Liver (tissue), 8 donors: ENCODE measurements at regions not wholly inside any gene's neighbourhood (a gene's known extent, or its start where the extent isn't known, plus 50 kb on each side); places are given as distances from the start of the nearest gene placed in this dataset.

Experiments
- DNase-seq: peaks from one replicate; pipeline ENCODE4 v3.0.0-alpha.2; 2017; ENCODE audit warnings: low spot score
- H3K27ac ChIP-seq, 2 donors: one replicate each; pipeline ENCODE4 v1.7.0; 2013; ENCODE audit warnings: inconsistent platforms in 2 of 2, low read length in 2 of 2, control low read depth in 1 of 2, low read depth in 1 of 2, mild to moderate bottlenecking in 1 of 2
- H3K27me3 ChIP-seq, 4 donors: one replicate each; pipeline versions ENCODE4 v1.6.1 to v1.7.0; 2013; ENCODE audit warnings: low read length in 3 of 4, inconsistent platforms in 1 of 4, mild to moderate bottlenecking in 1 of 4, moderate library complexity in 1 of 4; ENCODE audit not compliant: control insufficient read depth in 4 of 4, insufficient read depth in 4 of 4
- H3K36me3 ChIP-seq, 4 donors: one replicate each; pipeline versions ENCODE4 v1.6.1 to v1.7.0; 2013; ENCODE audit warnings: low read length in 3 of 4, mild to moderate bottlenecking in 3 of 4, low read depth in 1 of 4, moderate library complexity in 1 of 4; ENCODE audit not compliant: control insufficient read depth in 4 of 4, insufficient read depth in 3 of 4
- H3K4me1 ChIP-seq, 4 donors: one replicate each; pipeline versions ENCODE4 v1.6.1 to v1.7.0; 2013; ENCODE audit warnings: low read length in 3 of 4, mild to moderate bottlenecking in 3 of 4, moderate library complexity in 1 of 4; ENCODE audit not compliant: control insufficient read depth in 4 of 4, insufficient read depth in 4 of 4
- H3K4me3 ChIP-seq, 3 donors: one replicate each; pipeline versions ENCODE4 v1.6.1 to v1.7.0; 2013; ENCODE audit warnings: low read length in 3 of 3, control low read depth in 1 of 3, low read depth in 1 of 3, mild to moderate bottlenecking in 1 of 3
- H3K9ac ChIP-seq, 2 donors: one replicate each; pipeline ENCODE4 v1.7.0; 2013; ENCODE audit warnings: low read length in 2 of 2, mild to moderate bottlenecking in 2 of 2, moderate library complexity in 2 of 2, control low read depth in 1 of 2, low read depth in 1 of 2
- H3K9me3 ChIP-seq, 4 donors: one replicate each; pipeline versions ENCODE4 v1.6.1 to v1.7.0; 2013; ENCODE audit warnings: low read length in 3 of 4; ENCODE audit not compliant: control insufficient read depth in 4 of 4
- ATF3 ChIP-seq: IDR thresholded peaks from 2 replicates; pipeline ENCODE4 v1.6.1; 2016; ENCODE audit warnings: antibody characterized with exemption
- CTCF ChIP-seq: fragments of 150-350 bp; IDR thresholded peaks from 2 replicates; pipeline ENCODE4 v1.5.1; 2017; ENCODE audit warnings: improper control_type of control experiment, low read depth, low read length; ENCODE audit not compliant: missing input control
- EGR1 ChIP-seq, 2 donors: IDR thresholded peaks; 2 replicates each; pipeline ENCODE4 v1.6.1; 2016 to 2018; ENCODE audit warnings: antibody characterized with exemption in 2 of 2, low read depth in 2 of 2
- FOXA1 ChIP-seq: IDR thresholded peaks from 2 replicates; pipeline ENCODE4 v1.6.1; 2016; ENCODE audit warnings: antibody characterized with exemption
- FOXA2 ChIP-seq: IDR thresholded peaks from 2 replicates; pipeline ENCODE4 v1.6.1; 2016; ENCODE audit warnings: antibody characterized with exemption
- GABPA ChIP-seq, 2 donors: IDR thresholded peaks in 1 of 2; conservative IDR thresholded peaks in 1 of 2; 2 replicates each; pipeline ENCODE4 v1.6.1; 2016; ENCODE audit warnings: antibody characterized with exemption in 2 of 2, mild to moderate bottlenecking in 1 of 2, moderate library complexity in 1 of 2
- HNF4A ChIP-seq, 2 donors: conservative IDR thresholded peaks; 2 replicates each; pipeline ENCODE4 v1.6.1; 2016; ENCODE audit warnings: antibody characterized with exemption in 2 of 2, mild to moderate bottlenecking in 2 of 2
- HNF4G ChIP-seq: IDR thresholded peaks from 2 replicates; pipeline ENCODE4 v1.6.1; 2016; ENCODE audit warnings: antibody characterized with exemption
- JUND ChIP-seq, 2 donors: IDR thresholded peaks; 2 replicates each; pipeline ENCODE4 v1.6.1; 2016; ENCODE audit warnings: antibody characterized with exemption in 2 of 2
- MAX ChIP-seq: IDR thresholded peaks from 2 replicates; pipeline ENCODE4 v1.6.1; 2016; ENCODE audit warnings: antibody characterized with exemption
- NR2F2 ChIP-seq: IDR thresholded peaks from 2 replicates; pipeline ENCODE4 v1.6.1; 2016; ENCODE audit warnings: antibody characterized with exemption
- RAD21 ChIP-seq, 2 donors: IDR thresholded peaks; 2 replicates each; pipeline ENCODE4 v1.6.1; 2016; ENCODE audit warnings: antibody characterized with exemption in 2 of 2, mild to moderate bottlenecking in 2 of 2
- REST ChIP-seq: IDR thresholded peaks from 2 replicates; pipeline ENCODE4 v1.6.1; 2016; ENCODE audit warnings: antibody characterized with exemption, mild to moderate bottlenecking
- RXRA ChIP-seq, 2 donors: IDR thresholded peaks; 2 replicates each; pipeline ENCODE4 v1.6.1; 2017 to 2018; ENCODE audit warnings: antibody characterized with exemption in 2 of 2, mild to moderate bottlenecking in 1 of 2
- SP1 ChIP-seq: IDR thresholded peaks from 2 replicates; pipeline ENCODE4 v1.6.1; 2018; ENCODE audit warnings: antibody characterized with exemption, mild to moderate bottlenecking
- TAF1 ChIP-seq: conservative IDR thresholded peaks from 2 replicates; pipeline ENCODE4 v1.6.1; 2016; ENCODE audit warnings: antibody characterized with exemption, mild to moderate bottlenecking
- YY1 ChIP-seq: IDR thresholded peaks from 2 replicates; pipeline ENCODE4 v1.6.1; 2016; ENCODE audit warnings: antibody characterized with exemption, mild to moderate bottlenecking
- ZBTB33 ChIP-seq: IDR thresholded peaks from 2 replicates; pipeline ENCODE4 v1.6.1; 2016; ENCODE audit warnings: antibody characterized with exemption
- WGBS: extraction: QIAGEN DNeasy Blood & Tissue Kit; methylation state at CpG from one replicate; pipeline ENCODE4 v1.1.7; 2013; 5-methylcytosine and 5-hydroxymethylcytosine counted together
- donor health status: healthy.
- donor health status: healthy.
- donor health status: healthy.
- donor health status: healthy.
- donor health status: healthy.

GRCh38 chr10:30187010-30187409, 127.6 kb upstream of the JCAD start (continued):
- no peak for TF ChIP-seq HNF4A (conservative IDR thresholded peaks at IDR 0.05)
- no peak for TF ChIP-seq HNF4G
- no peak for TF ChIP-seq RAD21 (IDR thresholded peaks at IDR 0.05)
- TF ChIP-seq YY1: no peak
- no peak for TF ChIP-seq GABPA (IDR thresholded peaks at IDR 0.05 in 1 of 2, conservative IDR thresholded peaks at IDR 0.05 in 1 of 2)
- TF ChIP-seq ZBTB33: no peak

- Histone ChIP-seq H3K9ac (peak overlapping the region; percentile 20 to 24), H3K36me3 (no peaks in the 10 kb centered on the region), H3K27ac (peak overlapping the region; percentile 54 to 72), H3K9me3 (no peaks in the 10 kb centered on the region), H3K27me3 (no peaks in the 10 kb centered on the region), H3K4me1 (peaks cover 3 to 26% (median 22%) of the 10 kb centered on the region in 4 donors), H3K4me3 (peak overlapping the region; percentile 23 to 37 (median 35))
- TF ChIP-seq TAF1 (peak; percentile 68), RXRA (IDR thresholded peaks at IDR 0.05) (peak; percentile 39 to 70), ZBTB33 (peak; percentile 49), HNF4A (conservative IDR thresholded peaks at IDR 0.05) (peak; percentile 98 to 99), JUND (IDR thresholded peaks at IDR 0.05) (peak in 1 of 2 donors; percentile 37), CTCF (no peak), MAX (peak; percentile 74), RAD21 (IDR thresholded peaks at IDR 0.05) (peak; percentile 51 to 62), ATF3 (no peak), FOXA1 (no peak), REST (peak; percentile 59), YY1 (peak; percentile 75), NR2F2 (no peak), HNF4G (peak; percentile 91), FOXA2 (no peak), SP1 (peak; percentile 93), GABPA (IDR thresholded peaks at IDR 0.05 in 1 of 2, conservative IDR thresholded peaks at IDR 0.05 in 1 of 2) (peak in 1 of 2 donors; percentile 29), EGR1 (IDR thresholded peaks at IDR 0.05; ENCODE audit: low read depth in 2 of 2) (peak in 1 of 2 donors; percentile 55)
- 16% methylated on average over 10 of the region's 10 CpGs for WGBS
- DNase-seq: peak; percentile 41
Observed at GRCh38 chr10:30186371-30186875, 127.0 kb upstream of the JCAD start.
